ENCODE measurements at regions not wholly inside any gene's neighbourhood (a gene's known extent, or its start where the extent isn't known, plus 50 kb on each side); places are given as distances from the start of the nearest gene placed in this dataset.

- no peak for ATAC-seq (ENCODE audit: insufficient number of reproducible peaks, low FRiP score, low read depth)
- Histone ChIP-seq H3K9me3 (no peaks in the 10 kb centered on the region), H3K27ac (no peak overlapping the region), H3K4me3 (no peak overlapping the region), H3K4me1 (ENCODE audit: control insufficient read depth in 1 of 2, low read depth in 2 of 2) (no peaks in the 10 kb centered on the region), H3K27me3 (replicated peaks; ENCODE audit: insufficient read depth) (no peaks in the 10 kb centered on the region), H3K36me3 (no peaks in the 10 kb centered on the region)
- TF ChIP-seq CTCF (IDR thresholded peaks at IDR 0.05), result no peak
- no peak for DNase-seq (ENCODE audit: low spot score)
Measured at GRCh38 chr10:78458983-78459638, 425.4 kb downstream of the RPS24 start.

GRCh38 chr10:78459639-78460037 is 426.0 kb downstream of the RPS24 start:
- Histone ChIP-seq H3K27me3 (replicated peaks; ENCODE audit: insufficient read depth) (no peaks in the 10 kb centered on the region), H3K36me3 (no peaks in the 10 kb centered on the region), H3K4me1 (ENCODE audit: control insufficient read depth in 1 of 2, low read depth in 2 of 2) (no peaks in the 10 kb centered on the region), H3K9me3 (no peaks in the 10 kb centered on the region), H3K4me3 (no peak overlapping the region), H3K27ac (no peak overlapping the region)
- no peak for TF ChIP-seq CTCF (IDR thresholded peaks at IDR 0.05)
- no peak for DNase-seq (ENCODE audit: low spot score)
- no peak for ATAC-seq (ENCODE audit: insufficient number of reproducible peaks, low FRiP score, low read depth)

GRCh38 chr10:78460204-78460603 is 426.5 kb downstream of the RPS24 start:
- Histone ChIP-seq H3K9me3 (no peaks in the 10 kb centered on the region), H3K36me3 (no peaks in the 10 kb centered on the region), H3K27me3 (replicated peaks; ENCODE audit: insufficient read depth) (no peaks in the 10 kb centered on the region), H3K4me1 (ENCODE audit: control insufficient read depth in 1 of 2, low read depth in 2 of 2) (no peaks in the 10 kb centered on the region), H3K27ac (no peak overlapping the region), H3K4me3 (no peak overlapping the region)
- no peak for TF ChIP-seq CTCF (IDR thresholded peaks at IDR 0.05)
- no peak for DNase-seq (ENCODE audit: low spot score)
- ATAC-seq (ENCODE audit: insufficient number of reproducible peaks, low FRiP score, low read depth), result no peak

GRCh38 chr10:78461333-78461732 is 427.7 kb downstream of the RPS24 start:
- Histone ChIP-seq H3K9me3 (no peaks in the 10 kb centered on the region), H3K36me3 (no peaks in the 10 kb centered on the region), H3K27ac (no peak overlapping the region), H3K4me3 (no peak overlapping the region), H3K27me3 (replicated peaks; ENCODE audit: insufficient read depth) (no peaks in the 10 kb centered on the region), H3K4me1 (ENCODE audit: control insufficient read depth in 1 of 2, low read depth in 2 of 2) (no peaks in the 10 kb centered on the region)
- DNase-seq (ENCODE audit: low spot score) (no peak), ATAC-seq (ENCODE audit: insufficient number of reproducible peaks, low FRiP score, low read depth) (no peak)
- TF ChIP-seq CTCF (IDR thresholded peaks at IDR 0.05), result no peak

- no peak for TF ChIP-seq CTCF (IDR thresholded peaks at IDR 0.05)
- H3K9me3 ChIP-seq, result no peaks in the 10 kb centered on the region
- no peak overlapping the region for H3K27ac ChIP-seq
- no peaks in the 10 kb centered on the region for H3K36me3 ChIP-seq
- ATAC-seq (ENCODE audit: insufficient number of reproducible peaks, low FRiP score, low read depth) (no peak), DNase-seq (ENCODE audit: low spot score) (no peak)
- no peak overlapping the region for H3K4me3 ChIP-seq
- no peaks in the 10 kb centered on the region for H3K27me3 ChIP-seq (replicated peaks; ENCODE audit: insufficient read depth)
- H3K4me1 ChIP-seq (ENCODE audit: control insufficient read depth in 1 of 2, low read depth in 2 of 2), result no peaks in the 10 kb centered on the region
Measured at GRCh38 chr10:78462176-78462575, 428.5 kb downstream of the RPS24 start.

All from thoracic aorta (tissue), 2 donors.